Hepatic stellate cell (primary cell): ENCODE measurements at regions not wholly inside any gene's neighbourhood (a gene's known extent, or its start where the extent isn't known, plus 50 kb on each side); places are given as distances from the start of the nearest gene placed in this dataset.

Experiments used
- DNase-seq: peaks from one replicate; pipeline ENCODE4 v3.0.0; 2011; ENCODE audit warnings: low spot score

DNA sequence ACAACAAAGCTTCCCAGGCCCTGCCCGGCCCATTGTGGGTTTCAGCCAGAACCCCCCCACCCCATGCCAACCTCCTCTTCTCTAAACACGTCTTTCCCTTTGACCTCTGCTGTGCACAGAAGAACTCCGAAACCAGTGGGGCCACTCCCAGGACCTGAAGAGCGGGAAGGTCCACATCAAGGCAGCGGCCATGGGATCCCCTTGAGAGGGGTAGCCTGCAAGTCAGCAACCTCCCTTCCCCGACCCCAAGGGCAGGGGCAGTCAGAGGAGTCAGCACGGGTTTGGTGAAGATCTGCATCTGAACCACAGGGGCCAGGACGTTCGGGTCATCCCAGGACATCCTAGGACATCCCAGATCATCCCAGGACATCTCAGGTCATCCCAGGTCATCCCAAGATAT is 379.9 kb upstream of the IRX4 start:
- no peak for DNase-seq

DNA sequence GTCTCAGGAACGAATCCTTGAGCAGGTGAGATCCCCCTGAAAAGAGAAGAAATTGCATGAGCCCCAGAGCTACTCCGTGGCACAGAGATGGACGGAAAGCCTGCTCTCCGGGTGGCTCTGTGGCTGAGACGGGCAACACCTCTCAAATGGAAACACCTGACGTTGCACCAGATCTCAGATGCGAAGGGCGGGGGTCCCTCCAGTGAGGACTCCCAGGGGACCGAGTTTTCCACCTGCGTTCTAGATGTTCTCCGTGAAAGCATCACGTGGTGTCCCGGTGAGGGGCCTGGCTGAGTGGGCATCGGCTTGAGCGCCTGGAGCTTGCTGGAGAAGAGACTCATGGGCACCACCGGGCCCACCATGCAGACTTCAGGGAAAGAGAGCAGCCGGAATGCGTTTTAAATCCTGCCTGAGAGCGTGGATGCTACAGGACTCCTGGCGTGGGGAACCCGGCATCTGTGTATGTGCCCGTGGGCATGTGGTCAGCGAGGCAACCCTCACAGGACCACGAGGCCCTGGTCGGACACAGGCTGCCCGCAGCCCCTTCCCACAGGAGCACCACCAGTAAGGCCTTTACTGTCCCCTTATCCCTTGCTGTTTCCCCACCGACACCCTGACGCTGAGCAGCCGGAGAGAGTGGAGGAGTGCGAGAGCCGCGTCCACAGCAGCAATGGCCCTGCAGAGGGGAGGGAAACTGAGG is 378.4 kb upstream of the IRX4 start:
- no peak for DNase-seq

DNA sequence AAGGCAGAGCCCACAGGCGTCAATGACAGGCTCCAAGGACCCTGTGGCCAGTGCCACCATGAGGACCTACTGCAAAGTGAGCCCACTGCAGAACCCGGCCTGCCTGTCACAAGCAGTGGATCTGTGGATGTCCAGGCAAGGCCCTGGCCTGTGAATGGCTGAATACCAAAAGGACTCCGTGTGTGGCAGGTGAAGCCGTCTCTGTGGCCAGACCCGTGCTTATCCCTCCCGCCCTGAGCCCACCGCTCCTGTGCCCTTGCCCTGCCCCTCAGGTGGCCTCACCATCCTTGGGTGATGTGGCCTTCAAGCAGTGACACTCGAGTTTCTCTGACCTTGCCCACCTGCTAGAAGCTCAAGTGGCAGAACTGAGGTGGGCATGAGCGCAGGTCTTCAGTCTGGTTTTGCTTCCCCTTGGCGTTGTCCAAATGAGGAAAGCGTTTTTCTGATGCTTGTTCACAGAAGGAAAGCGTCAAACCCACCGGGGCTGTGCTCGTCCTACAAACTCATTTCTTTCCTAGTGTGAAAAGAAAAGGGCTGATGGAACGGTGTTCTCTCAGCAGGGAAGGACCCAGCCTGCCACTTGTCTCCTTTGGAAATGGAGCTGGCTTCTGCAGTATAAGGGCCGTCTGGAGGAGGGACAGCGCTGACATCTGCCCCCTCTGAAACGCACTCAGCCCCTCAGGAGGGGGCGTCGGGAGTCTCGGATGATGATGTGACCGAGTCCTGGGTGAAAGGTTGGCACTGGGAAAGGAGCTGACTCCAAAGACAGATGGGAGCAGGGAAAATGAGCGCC is 377.7 kb upstream of the IRX4 start:
- no peak for DNase-seq

DNA sequence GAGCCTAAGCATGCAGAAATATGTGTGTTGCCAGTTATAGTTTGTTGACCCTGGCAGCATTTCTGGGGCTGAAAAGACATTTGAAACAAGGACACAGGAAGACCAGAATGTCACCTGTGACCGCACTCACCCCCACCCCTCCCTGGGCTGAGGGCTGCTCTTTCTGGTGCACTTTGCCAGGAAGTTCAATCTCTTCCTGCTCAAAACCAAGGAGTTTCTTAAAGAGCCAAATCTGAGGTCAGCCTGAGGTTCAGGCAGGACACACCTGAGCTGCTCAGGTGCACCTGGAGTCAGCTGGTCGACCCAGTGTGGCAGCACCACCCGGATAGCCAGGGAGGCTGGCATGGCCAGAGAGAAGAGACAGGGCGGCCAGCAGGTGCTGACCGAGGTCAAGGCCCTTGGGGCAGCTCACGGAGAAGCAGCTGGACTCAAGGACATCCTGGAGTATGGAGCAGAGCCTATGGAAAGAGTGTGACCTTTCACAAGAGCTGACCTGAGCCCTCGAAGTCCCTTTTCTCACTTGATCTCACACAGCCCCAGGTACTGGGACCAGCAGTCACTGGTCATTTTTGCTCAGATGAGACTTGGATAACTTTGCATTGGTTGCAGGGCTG is 376.9 kb upstream of the IRX4 start:
- no peak for DNase-seq

DNA sequence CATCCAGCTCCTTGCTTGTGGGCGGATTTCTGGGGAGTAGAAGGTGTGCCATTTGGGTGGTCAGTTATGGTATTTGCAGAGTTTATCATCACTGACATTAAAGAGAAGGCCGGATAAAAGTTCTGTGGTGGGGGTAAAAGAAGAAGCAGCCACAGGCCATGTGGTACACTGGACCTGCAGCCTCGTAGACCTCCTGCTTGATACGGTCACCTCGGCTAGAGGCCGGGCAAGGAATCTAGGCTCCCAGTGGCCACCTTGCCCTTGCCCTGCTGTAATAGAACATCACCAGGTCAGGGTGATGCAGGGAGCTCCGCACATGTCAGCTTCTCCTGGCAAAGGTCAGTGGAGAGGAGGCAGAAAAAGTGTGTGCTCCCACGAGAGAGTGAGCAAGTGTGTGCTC is 376.1 kb upstream of the IRX4 start:
- no peak for DNase-seq

DNA sequence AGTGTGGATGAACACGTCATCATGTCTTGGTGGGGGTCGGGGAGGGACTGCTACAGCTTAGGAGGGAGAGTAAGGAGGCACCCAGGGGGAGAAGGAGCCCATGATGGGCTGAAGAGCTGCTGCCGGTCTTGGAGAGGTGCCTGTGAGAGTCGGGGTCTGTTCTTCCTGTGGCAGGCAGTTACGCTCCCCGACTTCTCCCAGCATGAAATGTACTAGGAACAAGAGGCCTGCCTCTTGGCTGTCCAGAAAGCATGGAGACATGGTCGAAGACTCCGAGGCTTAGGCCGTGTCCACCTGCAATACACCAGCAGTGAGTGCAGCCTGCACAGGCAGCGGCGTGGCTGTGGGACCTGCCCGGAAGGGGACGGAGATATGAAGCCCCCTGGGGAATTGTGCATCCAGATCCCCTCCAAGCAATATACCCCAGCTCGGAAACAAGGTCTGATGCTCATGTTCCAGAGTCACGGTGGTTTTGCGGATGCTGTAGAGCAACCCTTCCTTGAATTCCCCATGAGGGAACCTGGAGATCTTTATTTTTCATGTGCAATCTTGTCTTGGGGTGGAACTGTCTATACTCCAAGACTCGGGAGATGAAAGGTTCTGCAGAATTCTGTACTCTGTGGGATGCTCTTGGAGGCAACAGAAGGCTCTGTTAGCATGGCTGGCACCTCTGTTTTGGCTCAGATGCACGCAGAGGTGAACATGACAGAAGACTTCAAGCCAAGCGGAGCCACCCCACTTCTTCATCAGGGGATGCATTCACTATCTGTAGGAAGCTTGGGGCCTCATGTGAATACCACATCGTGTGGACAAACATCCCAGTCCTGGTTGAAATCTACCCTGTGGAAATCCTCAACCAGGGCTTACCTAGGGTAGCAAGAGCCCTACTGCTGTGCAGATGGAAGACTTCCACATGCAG is 374.9 kb upstream of the IRX4 start:
- no peak for DNase-seq

DNA sequence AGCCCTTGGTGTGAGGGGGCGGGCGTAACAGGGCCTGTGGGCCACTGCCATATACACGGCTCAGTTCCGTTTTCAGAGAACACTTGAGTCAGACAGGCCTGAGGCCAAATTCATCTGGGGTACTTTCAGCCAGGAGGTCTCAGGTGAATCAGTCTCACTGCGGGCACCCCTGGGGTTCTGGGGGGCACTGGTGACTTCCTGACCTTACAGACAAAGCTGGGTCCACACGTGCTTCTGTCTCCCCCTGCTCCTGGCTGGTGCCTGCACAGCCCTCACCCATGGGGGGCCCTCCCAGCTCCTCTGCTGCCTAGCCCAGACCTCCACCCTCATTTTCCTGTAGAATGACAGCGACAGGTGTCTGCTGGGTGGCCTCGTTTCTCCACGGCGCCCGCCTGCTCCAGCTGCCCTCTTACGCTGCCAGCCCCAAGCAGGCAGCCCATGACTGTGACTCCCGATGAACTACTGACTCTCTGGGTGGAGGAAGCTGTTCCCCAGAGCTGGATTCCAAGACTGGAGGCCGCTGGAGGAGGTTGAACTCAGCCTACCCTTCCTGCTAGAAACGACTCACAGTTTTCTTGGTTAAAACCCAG is 374.1 kb upstream of the IRX4 start:
- no peak for DNase-seq

DNA sequence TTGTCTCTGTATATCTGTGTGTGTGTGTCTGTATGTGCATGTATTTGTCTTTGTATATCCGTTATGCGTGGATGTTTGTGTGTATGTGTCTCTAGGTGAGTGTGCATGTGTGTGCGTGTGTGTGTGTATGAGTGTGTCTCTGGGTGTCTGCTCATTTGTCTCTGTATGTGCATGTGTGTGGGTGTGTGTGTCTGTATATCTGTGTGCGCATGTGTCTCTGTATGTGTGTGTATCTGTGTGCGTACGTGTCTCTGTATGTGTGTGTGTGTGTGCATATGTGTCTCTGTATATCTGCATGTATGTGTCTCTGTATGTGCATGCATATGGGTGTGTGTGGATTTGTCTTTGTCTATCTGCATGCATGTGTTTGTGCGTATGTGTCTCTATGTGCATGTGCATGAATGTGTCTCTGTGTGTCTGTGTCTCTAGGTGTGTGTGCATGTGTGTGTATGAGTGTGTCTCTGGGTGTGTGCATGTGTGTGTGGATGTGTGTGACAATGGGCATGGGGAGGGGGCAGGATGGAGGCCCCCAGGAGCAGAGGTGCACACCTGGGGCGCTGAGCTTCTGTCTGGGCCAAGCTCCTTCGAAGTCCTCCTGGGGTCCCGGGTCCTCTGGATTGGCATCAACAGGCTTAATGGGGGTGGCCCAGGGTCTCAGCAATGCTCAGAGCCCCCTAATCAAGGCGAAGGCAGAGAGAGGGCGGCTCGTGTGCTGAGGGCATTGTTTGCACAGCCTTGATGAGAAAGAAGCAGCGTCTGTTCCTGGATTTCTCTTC is 373.4 kb upstream of the IRX4 start:
- no peak for DNase-seq

DNA sequence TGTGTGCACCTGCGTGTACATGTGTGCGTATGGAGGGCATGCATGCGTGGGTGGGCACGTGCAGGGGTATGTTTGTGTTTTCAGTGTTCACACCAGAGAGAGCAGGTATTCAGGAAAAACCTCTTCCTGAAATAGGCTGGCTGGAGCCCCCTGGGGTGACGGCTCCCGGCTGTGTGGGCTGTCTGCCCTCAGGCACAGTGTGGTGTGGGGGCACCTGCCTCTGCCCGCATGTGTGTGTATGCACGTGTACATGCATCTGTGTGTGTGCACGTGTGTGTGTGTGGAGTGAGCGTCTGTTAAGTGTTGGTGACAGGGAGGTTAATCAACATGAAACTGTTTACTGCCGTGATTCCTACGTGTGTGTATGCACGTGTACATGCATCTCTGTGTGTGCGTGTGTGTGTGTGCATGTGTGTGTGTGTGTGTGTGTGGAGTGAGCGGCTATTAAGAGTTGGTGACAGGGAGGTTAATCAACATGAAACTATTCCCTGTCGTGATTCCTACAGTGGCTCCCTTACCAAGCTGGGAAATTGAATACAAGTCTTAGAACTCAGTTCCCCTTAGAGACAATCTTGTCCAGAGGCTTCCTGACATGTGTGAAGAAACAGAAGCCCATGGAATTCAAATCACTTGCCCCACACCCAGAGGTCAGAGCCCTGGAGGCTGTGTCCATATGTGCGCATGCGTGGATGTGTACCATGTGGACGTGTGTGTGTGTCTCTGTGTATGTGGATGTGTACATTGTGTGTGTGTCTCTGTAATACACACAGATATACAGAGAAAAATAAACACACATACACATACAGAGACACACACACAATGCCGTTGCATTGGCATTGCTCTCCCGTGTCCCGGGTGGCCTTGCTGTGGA is 372.4 kb upstream of the IRX4 start:
- DNase-seq = no peak

DNA sequence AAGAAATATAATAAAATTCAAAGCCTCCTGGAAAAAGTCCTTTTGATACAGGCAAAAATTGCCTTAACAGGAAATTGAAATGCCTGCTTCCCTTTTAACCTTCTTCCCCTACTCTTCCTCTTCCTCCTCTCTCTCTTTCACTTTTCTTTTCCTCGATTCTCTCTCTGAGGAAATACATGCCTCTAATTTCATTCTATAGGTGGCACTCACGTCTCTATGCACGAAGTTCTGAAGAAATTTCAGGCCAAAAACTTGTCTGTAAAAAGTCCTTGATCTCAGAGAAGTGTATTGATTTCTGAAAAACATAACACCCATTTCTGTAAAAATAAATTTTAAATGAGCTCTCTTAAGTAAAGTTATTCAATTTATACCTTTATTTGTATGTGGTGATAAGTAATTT is 371.7 kb upstream of the IRX4 start:
- DNase-seq = no peak

DNA sequence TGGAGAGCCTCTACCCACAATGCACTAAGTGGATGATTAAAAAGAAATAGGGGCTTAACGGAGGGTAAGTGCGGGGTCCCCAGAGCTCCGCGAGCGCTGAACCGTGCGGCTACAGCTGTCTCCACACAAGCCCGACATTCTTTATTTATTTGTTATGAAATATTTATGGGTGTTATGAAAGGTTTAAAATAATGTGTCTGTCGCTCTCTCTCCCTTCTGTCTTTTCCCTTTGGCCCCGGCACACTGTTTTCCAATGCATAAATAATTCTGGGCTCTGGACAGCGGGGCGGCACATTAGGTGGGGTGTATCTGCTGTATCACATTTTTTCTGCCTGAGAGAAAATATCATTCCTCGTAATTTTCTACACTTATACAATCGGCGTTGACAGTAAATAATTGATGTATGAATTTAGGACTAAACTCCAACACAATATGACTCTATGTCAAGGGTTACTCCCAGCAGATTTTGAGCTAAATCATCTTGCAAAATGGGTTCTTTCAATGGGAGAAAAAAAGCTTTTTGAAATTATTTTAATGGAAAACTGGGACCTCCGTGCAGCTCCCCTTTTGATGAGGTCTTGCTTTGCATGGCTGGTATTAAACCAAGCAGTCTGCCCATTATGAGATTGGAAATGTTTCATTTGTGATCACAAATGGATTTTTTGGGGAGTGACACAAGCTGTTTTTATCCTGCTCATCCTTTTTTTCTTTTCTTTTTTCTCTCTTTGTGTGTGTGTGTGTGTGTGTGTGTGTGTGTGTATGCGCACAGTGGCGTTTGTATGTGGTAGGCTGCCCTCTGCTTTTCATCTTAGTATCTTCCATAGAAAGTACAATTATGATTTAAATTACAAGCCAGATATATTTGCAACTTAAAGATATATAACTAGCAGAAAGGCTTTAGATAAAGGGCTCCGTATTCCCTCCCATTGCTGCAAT is 370.6 kb upstream of the IRX4 start:
- no peak for DNase-seq

DNA sequence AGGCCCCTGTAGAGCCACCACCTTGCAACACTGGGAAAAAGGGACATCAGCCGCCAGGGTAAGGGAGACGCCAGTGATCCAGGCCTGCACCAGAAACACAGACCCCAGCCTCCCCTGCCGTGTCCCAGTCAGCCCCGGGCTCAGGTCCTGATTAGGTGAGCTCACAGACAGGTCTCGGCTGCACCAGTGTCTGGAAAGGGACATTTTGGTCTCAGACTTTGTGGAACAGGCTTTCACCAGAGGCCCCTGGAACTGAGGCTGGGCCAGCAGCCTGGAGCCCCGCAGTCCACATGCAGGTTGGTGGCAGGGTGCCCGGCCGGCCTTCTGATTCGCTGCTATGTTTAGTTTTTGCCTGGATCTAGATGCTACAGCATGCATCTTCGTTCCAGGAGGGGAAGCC is 369.0 kb upstream of the IRX4 start:
- no peak for DNase-seq

DNA sequence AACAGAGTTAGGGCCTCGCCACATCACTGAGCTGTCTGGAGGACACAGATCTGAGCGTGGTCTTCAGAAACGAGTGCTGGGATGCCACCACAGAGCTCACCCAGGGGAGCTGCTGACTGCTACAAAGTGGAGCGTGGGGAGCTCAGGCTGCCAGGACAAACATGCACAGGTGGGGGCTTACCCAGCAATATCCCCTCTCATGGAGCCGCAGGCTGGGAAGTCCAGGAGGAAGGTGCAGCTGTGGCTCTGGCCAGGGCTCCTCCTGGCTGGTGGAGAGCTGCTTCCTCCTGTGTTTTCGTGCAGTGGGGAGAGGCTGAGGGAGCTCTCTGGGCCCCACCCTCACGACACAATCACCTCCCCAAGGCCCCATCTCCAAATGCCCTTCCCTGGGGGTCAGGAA is 368.6 kb upstream of the IRX4 start:
- DNase-seq = no peak

DNA sequence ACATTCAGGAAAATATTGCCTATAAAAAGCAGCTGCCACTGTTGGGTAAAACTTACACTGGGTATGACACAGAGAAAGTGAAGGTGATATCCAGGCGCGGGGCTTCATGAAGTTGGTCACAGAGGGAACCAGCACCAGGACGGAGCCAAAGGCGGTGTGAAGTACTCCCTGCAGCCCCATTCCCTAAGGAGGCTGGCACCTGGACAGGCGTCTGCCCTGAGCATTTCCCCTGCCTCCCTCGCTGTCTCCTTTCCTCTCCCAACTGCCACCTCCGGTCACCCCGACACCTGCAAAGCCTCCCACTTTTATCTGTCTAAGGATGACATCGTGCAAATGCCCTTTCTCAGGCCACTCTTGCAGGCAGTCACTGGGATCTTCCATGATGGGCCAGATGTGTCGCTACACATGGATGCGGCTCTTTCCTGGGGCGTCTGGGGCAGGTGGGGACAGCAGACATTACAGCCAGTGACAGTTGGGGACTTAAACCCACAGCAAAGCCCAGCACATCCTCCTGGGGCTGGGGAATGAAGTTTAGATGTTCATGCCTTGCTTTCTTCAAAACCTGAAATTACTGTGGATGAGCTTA is 367.7 kb upstream of the IRX4 start:
- DNase-seq = no peak

DNA sequence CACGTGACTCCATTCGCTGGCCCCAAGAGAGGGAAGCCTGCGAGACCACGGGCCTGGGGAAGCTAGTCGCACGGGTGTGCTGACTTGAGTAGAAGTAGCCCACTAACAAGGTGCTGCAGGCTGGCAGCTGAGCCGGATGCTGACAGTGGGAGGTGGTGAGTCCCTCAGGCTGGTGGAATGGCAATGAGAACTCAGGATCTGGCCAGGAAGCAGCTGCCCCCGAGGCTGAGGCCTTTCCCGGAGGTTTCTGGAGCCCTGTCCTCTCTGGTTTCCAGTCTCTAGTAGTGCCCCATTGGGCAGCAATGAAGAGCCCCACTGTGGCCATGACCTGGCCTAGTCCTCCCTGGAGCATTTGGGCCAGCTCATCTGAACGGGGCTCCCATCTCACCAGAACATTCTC is 366.7 kb upstream of the IRX4 start:
- DNase-seq = no peak

DNA sequence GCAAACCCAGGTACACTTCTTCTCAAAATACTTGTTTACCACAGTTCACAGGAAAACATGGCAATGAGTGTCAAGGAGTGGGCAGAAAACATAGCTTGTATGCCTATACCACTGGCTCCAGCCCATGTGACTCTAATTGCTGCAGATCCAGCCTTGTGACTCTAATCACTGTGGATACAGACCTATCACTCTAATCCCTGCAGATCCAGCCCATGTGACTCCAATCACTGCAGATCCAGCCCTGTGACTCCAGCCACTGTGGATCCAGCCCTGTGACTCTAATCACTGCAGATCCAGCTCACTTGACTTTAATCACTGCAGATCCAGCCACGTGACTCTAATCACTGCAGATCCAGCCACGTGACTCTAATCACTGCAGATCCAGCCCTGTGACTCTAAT is 366.3 kb upstream of the IRX4 start:
- no peak for DNase-seq

DNA sequence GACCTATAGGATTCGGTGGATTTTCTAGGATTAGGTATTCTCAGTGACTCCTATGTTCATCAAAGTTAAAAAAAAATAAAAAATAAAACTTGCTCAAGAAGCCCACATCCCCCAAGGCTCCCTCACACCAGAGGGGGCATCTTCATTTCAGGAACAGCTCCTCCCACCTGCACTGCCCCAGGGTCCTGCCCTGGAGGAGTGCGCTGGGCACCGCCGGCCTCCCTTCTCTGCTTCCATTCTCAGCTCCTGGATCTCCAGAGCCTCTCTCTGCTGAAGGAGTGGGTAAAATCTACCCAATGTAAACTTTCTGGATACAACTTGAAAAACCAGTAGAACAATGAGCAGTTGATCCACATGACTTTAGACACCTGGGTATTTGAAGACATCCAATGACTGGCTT is 359.8 kb upstream of the IRX4 start:
- no peak for DNase-seq

DNA sequence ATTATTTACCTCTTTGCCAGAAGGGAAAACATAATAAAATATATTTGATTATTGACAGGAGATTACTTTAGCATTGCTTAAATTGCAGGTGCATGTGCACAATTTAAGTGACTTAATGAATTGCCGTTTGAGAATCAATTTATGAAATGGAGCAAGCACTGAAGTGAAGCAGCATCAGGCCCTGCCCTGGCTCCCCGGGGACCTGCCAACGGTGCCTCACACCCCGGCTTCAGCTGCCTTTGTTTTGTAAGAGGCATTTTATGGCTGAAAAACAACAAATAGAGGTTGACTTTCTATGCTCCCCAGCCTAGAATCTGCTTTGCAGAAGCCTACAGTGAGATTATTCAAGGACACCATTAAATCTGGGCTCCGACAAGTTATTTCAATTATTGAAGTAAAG is 359.1 kb upstream of the IRX4 start:
- DNase-seq = no peak
